ENCODE measurements at regions not wholly inside any gene's neighbourhood (a gene's known extent, or its start where the extent isn't known, plus 50 kb on each side); places are given as distances from the start of the nearest gene placed in this dataset.

DNA sequence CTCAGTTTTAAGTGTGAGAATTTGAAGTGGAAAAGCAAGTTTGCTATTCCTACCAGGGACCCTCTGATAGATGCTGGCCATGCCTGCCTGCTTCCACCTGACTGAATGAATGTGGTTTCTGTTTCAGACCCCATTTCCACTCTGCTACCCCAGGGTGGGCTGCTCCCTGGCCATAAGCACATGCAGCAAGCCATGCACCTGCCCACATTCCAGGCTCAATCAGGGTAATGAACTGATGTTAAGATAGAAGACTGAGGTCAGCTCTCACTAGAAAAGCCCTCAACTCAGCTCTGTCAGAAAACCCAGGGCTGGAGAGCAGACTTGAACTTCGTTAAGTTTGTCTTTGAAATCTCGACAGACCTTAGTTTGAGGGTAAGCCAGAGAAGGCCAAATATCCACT is 333.9 kb downstream of the CYRIA start:
- TF ChIP-seq SIN3A (IDR thresholded peaks at IDR 0.05; ENCODE audit: borderline replicate concordance, insufficient read depth, low read length) (no peak), POLR2AphosphoS5 (IDR thresholded peaks at IDR 0.05; ENCODE audit: low read depth, low read length) (no peak), FOXP2 (optimal IDR thresholded peaks at IDR 0.05; ENCODE audit: borderline replicate concordance, extremely low read depth, extremely low read length, insufficient read depth) (no peak)
- TF ChIP-seq, protein P1, sequence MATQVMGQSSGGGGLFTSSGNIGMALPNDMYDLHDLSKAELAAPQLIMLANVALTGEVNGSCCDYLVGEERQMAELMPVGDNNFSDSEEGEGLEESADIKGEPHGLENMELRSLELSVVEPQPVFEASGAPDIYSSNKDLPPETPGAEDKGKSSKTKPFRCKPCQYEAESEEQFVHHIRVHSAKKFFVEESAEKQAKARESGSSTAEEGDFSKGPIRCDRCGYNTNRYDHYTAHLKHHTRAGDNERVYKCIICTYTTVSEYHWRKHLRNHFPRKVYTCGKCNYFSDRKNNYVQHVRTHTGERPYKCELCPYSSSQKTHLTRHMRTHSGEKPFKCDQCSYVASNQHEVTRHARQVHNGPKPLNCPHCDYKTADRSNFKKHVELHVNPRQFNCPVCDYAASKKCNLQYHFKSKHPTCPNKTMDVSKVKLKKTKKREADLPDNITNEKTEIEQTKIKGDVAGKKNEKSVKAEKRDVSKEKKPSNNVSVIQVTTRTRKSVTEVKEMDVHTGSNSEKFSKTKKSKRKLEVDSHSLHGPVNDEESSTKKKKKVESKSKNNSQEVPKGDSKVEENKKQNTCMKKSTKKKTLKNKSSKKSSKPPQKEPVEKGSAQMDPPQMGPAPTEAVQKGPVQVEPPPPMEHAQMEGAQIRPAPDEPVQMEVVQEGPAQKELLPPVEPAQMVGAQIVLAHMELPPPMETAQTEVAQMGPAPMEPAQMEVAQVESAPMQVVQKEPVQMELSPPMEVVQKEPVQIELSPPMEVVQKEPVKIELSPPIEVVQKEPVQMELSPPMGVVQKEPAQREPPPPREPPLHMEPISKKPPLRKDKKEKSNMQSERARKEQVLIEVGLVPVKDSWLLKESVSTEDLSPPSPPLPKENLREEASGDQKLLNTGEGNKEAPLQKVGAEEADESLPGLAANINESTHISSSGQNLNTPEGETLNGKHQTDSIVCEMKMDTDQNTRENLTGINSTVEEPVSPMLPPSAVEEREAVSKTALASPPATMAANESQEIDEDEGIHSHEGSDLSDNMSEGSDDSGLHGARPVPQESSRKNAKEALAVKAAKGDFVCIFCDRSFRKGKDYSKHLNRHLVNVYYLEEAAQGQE (IDR thresholded peaks at IDR 0.05; ENCODE audit: insufficient read depth in 1 of 2, low read depth in 2 of 2, low read length in 2 of 2) = no peak
